Urinary bladder (tissue), 3 donors: ENCODE measurements at regions not wholly inside any gene's neighbourhood (a gene's known extent, or its start where the extent isn't known, plus 50 kb on each side); places are given as distances from the start of the nearest gene placed in this dataset.

Source experiments
- DNase-seq: peaks from one replicate; pipeline ENCODE4 v3.0.0-alpha.2; 2015; ENCODE audit errors: extremely low spot score
- H3K27ac ChIP-seq: one replicate; pipeline ENCODE4 v1.5.1; 2013; ENCODE audit warnings: low read depth, mild to moderate bottlenecking, moderate library complexity
- H3K36me3 ChIP-seq: one replicate; pipeline ENCODE4 v1.6.1; 2013; ENCODE audit warnings: mild to moderate bottlenecking, moderate library complexity; ENCODE audit not compliant: insufficient read depth
- H3K4me1 ChIP-seq: one replicate; pipeline ENCODE4 v1.6.1; 2013; ENCODE audit warnings: mild to moderate bottlenecking, moderate library complexity; ENCODE audit not compliant: insufficient read depth
- H3K4me3 ChIP-seq: one replicate; pipeline ENCODE4 v1.5.1; 2013; ENCODE audit warnings: low read depth, low read length
- WGBS: extraction: QIAGEN DNeasy Blood & Tissue Kit; methylation state at CpG from one replicate; pipeline ENCODE4 v1.1.7; 2013; 5-methylcytosine and 5-hydroxymethylcytosine counted together
- donor health status: healthy with polysubstance abuse.
- donor health status: healthy.

GRCh38 chr15:67914028-67914427 lies 74.2 kb upstream of the RNU6-1 start:
- WGBS, result 88% methylated on average over 1 of the region's 1 CpG
- H3K4me3 ChIP-seq, result no peak overlapping the region
- no peaks in the 10 kb centered on the region for H3K4me1 ChIP-seq
- no peak for DNase-seq
- H3K36me3 ChIP-seq, result no peaks in the 10 kb centered on the region
- H3K27ac ChIP-seq, result no peak overlapping the region

DNA sequence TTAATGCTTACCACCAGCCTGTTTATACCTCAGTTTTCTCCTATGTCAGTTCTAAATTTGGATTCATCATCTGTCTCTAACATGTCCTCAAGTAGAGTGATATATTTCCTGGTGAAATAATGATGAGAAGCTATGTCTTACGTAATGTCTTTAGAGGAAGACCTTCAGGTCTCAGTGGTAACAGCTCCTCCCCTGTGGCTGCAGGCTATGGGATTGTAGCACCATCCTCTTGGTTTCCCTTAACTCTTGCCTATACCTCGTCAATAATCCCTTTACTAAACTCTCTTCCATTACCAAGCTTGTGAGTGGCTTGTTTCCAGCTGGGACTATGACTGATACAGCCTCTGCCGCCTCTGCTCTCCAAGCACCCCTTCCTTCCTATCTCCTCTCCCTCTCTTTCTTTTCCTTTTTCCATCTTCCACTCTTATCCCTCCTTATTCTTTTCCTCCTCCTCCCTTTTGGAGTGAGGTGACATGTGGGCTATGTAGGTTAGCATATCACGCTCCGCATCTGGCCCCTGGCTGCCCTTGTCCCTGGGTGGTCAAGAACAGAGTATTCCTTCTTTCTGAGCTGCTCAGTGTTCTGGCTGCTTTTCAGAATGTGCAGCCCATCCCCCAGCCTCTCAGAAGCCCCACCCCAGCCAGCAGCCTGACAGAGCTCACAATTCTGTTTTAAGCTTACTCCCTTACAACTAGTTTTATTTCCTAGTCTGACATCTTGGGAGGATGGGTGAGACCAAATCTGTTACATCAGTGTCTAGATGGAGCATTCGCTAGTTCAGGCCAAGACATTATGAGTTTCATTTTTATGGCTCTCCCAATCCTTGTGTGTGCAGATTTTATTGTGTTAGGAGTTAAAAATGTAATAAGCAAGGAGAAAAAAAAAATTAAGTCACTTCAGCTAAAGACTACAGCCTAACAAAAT lies 75.0 kb upstream of the RNU6-1 start:
- no peak overlapping the region for H3K4me3 ChIP-seq
- WGBS, result 20% methylated on average over 6 of the region's 6 CpGs
- no peaks in the 10 kb centered on the region for H3K36me3 ChIP-seq
- H3K4me1 ChIP-seq, result no peaks in the 10 kb centered on the region
- DNase-seq, result peak; percentile 88
- H3K27ac ChIP-seq, result peak overlapping the region; percentile 57

DNA sequence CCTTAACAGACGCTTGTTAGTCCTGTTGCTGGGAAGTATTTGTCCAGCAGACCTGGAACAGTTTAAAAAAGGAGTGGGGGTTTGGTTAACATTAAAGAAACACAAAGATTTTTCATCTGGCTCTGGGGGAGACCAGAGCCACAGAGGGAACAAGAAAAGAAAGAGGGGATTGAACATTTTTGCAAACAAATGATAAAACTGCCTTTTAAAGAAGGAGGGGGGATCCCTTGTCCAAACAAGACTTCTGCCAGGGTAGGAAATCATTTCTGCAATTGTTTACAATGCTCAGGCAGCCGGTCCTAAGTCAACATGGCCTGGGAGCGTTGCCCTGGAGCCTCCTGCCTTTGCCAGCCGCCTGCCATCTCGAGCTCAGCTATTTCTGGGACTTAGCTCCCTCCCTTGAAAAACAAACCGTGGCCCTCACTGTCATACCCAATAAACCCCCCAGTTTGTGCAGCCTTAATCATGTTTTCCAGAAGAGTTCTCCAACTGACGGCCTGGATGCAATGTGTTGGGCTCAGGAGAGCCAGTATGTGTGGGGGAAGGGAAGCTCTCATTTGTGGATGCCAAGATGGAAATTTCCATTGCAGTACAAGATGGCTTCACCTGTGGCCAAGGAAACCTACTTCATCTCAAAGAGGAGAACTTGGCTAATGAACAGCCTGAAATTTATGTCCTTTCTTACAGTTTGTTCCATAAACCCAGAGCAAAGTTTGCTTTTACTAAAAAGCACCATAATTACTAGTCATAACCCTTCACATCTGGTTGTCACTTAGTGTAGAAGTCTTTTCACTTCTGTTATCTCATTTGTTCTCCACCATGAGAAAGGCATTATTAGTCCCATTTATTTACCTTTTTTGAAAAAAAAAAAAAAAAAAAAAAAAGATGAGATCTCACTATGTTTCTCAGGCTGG lies 75.9 kb upstream of the RNU6-1 start:
- 16% methylated on average over 7 of the region's 7 CpGs for WGBS

DNA sequence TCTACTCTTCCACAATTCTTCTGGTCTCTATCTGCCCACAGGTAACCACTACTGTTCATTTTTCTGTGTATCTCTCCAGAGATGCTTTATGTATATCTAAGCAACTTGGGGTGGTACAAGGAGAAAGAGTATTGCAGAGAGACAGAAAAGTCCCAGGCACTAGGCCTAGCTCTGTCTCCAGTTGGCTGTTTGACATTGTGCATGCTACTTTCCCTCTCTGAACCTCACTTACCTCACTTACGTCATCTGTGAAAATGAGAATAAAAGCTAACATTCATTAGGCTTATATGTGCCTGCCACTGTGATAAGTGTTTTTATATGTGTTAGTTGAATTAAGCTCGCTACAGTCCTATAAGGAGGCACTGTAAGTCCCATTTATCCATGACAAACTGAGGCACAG lies 76.7 kb upstream of the RNU6-1 start:
- WGBS, result 38% methylated on average over 2 of the region's 2 CpGs

More for the DNA sequence above, 75.9 kb upstream of the RNU6-1 start:
- Histone ChIP-seq H3K27ac (no peak overlapping the region), H3K4me1 (no peaks in the 10 kb centered on the region), H3K4me3 (no peak overlapping the region), H3K36me3 (no peaks in the 10 kb centered on the region)
- peak; percentile 69 for DNase-seq

DNA sequence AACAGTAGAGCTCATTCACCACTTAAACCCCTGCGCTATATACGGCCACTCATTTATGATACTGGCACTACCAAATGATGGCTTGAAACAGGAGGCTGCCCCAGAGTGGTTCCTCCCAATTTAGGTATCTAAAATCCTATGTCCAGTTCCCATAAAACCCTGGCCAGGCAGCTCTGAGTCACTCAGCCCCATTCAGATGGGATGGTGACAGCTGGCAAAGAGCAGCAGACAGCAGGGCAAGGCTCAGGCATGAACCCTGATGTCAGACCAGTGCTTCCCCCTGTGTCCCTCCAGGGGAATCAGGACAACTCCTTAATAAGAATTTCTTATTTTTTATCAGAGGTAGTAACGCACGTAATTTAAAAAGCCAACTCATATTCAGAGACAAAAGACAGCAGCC lies 77.2 kb upstream of the RNU6-1 start:
- DNase-seq, result no peak
- Histone ChIP-seq H3K36me3 (no peaks in the 10 kb centered on the region), H3K4me3 (no peak overlapping the region), H3K4me1 (no peaks in the 10 kb centered on the region), H3K27ac (peak overlapping the region; percentile 79)
- 60% methylated on average over 4 of the region's 4 CpGs for WGBS

More for the DNA sequence above, 76.7 kb upstream of the RNU6-1 start:
- DNase-seq, result no peak
- H3K36me3 ChIP-seq, result no peaks in the 10 kb centered on the region
- H3K27ac ChIP-seq, result peak overlapping the region; percentile 79
- H3K4me3 ChIP-seq, result no peak overlapping the region
- H3K4me1 ChIP-seq, result no peaks in the 10 kb centered on the region

DNA sequence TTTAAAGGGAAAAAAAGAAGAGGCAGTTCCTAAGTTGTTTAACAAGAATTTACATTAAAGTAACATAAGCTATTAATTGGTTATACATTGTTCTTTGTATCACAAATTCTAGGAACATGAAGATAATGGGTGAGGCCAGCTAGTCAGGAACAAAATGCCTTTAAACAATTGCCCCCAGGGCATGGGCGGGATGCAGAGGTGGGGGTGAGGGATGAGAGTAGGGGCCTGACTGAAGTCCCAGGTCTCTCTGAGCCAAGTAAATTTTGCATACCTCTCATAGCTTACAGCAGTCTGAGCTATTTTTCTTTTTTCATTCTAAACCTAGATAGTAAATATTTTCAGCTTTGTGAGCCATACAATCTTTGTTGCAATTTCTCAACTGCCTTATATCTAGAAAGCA lies 77.8 kb upstream of the RNU6-1 start:
- Histone ChIP-seq H3K4me1 (no peaks in the 10 kb centered on the region), H3K4me3 (no peak overlapping the region), H3K27ac (no peak overlapping the region), H3K36me3 (no peaks in the 10 kb centered on the region)
- WGBS, result 64% methylated on average over 1 of the region's 1 CpG
- DNase-seq, result no peak

GRCh38 chr15:67918205-67918861 lies 78.5 kb upstream of the RNU6-1 start:
- no peak overlapping the region for H3K4me3 ChIP-seq
- DNase-seq, result no peak
- H3K27ac ChIP-seq, result no peak overlapping the region
- H3K4me1 ChIP-seq, result no peaks in the 10 kb centered on the region
- 88% methylated on average over 10 of the region's 10 CpGs for WGBS
- H3K36me3 ChIP-seq, result no peaks in the 10 kb centered on the region

DNA sequence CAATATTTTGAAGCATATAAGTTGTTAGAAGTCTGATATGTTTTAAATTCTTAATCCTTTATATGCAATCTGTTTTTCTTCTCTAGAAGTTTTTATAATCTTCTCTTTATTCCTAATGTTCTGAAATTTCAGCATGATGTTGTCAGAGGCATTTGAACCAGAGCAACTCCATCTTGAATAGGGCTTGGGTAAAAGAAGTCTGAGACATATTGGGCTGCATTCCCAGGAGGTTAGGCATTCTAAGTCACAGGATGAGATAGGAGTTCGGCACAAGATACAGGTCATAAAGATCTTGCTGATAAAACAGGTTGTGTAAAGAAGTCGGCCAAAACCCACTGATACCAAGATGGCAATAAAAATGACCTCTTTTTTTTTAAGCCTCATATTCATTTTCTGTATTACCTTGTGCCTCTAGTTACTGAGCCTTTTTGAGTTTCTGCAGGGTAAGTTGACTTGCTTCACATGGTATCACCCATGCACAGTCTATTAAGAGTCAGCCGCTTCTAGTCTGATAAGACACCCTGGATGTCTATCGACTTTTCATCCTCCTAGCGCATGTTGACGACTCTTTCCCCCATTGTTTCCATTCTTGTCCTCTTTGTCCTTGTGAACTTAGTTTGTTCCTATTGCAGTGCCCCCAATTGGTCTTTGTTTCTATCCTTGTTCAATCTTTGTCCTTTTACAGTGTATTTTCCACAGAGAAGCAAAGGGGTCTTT lies 80.8 kb upstream of the RNU6-1 start:
- 74% methylated on average over 6 of the region's 6 CpGs for WGBS
- Histone ChIP-seq H3K4me1 (no peaks in the 10 kb centered on the region), H3K27ac (no peak overlapping the region)

DNA sequence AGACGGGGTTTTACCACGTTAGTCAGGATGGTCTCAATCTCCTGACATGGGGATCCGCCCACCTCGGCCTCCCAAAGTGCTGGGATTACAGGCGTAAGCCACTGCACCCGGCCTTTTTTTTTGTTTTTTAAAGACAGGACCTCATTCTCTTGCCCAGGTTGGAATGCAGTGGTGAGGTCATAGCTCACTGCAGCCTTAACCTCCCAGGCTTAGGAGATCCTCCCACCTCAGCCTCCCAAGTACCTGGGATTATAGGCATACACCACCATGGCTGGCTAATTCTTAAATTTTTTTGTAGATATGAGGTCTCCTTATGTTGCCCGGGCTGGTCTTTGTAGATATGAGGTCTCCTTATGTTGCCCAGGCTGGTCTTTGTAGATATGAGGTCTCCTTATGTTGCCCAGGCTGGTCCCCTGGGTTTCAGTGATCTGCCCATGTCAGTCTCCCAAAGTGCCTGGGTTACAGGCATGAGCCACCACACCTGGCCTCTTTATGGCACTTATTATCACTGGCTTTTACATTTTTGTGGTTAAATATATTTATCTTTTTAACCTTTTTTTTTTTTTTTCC lies 82.3 kb upstream of the RNU6-1 start:
- Histone ChIP-seq H3K36me3 (no peaks in the 10 kb centered on the region), H3K4me1 (no peaks in the 10 kb centered on the region), H3K4me3 (no peak overlapping the region), H3K27ac (no peak overlapping the region)
- no peak for DNase-seq
- WGBS, result 95% methylated on average over 7 of the region's 7 CpGs

More for the DNA sequence above, 80.8 kb upstream of the RNU6-1 start:
- no peak overlapping the region for H3K4me3 ChIP-seq
- no peaks in the 10 kb centered on the region for H3K36me3 ChIP-seq
- DNase-seq, result no peak

- Histone ChIP-seq H3K27ac (peak overlapping the region; percentile 63), H3K4me3 (no peak overlapping the region), H3K36me3 (no peaks in the 10 kb centered on the region), H3K4me1 (peaks cover 2% of the 10 kb centered on the region)
- 69% methylated on average over 10 of the region's 10 CpGs for WGBS
- no peak for DNase-seq
Measured at GRCh38 chr15:67922971-67923945, 83.4 kb upstream of the RNU6-1 start.

DNA sequence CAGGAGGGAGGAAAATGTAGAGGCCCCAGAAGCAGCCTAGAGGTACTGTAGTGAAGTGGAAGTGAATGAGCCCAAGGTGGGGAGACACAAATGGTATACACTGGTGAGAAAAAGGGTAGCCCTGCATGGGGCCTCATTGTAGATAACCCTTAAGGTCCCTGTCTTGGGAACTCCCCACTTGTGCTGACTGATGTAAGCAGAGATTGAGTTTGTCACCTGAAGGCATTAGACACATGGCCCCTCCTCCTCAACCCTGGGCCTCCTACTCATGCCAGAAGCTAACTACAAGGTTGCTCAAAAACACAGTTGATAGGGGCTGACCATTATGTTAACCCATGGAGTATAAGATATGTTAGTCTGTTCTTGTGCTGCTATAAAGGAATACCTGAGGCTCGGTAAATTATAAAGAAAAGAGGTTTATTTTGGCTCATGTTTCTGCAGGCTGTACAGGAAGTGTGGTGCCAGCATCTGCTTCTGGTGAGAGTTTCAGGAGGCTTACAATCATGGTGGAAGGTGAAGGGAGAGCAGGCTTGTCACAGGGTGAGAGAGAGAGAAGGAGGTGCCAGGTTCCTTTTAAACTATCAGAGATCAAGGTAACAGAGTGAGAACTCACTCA lies 84.6 kb upstream of the RNU6-1 start:
- no peak for DNase-seq
- peaks cover 2% of the 10 kb centered on the region for H3K4me1 ChIP-seq
- peak overlapping the region; percentile 16 for H3K27ac ChIP-seq
- WGBS, result 96% methylated on average over 1 of the region's 1 CpG
- no peaks in the 10 kb centered on the region for H3K36me3 ChIP-seq
- H3K4me3 ChIP-seq, result no peak overlapping the region
